Immature natural killer cell (primary cell): ENCODE measurements at regions not wholly inside any gene's neighbourhood (a gene's known extent, or its start where the extent isn't known, plus 50 kb on each side); places are given as distances from the start of the nearest gene placed in this dataset.

Experiments
- DNase-seq, 3 donors: peaks; one replicate each; pipeline ENCODE4 v3.0.0; 2022; ENCODE audit warnings: mixed read lengths in 1 of 3
- H3K27ac Mint-ChIP-seq, 6 donors: one replicate each; pipeline ENCODE4 v1.8.0; 2020; ENCODE audit warnings: mixed read lengths in 6 of 6, mild to moderate bottlenecking in 5 of 6, inconsistent platforms in 4 of 6, moderate library complexity in 3 of 6
- H3K27me3 Mint-ChIP-seq, 3 donors: one replicate each; pipeline ENCODE4 v1.8.0; 2020 to 2021; ENCODE audit warnings: low read depth in 3 of 3, mild to moderate bottlenecking in 3 of 3, mixed read lengths in 3 of 3, moderate library complexity in 3 of 3, inconsistent platforms in 1 of 3
- H3K36me3 Mint-ChIP-seq, 3 donors: one replicate each; pipeline ENCODE4 v1.8.0; 2020; ENCODE audit warnings: mixed read lengths in 3 of 3, inconsistent platforms in 2 of 3, mild to moderate bottlenecking in 2 of 3
- H3K4me1 Mint-ChIP-seq, 2 donors: one replicate each; pipeline ENCODE4 v1.8.0; 2020; ENCODE audit warnings: inconsistent platforms in 2 of 2, mild to moderate bottlenecking in 2 of 2, mixed read lengths in 2 of 2, moderate library complexity in 1 of 2
- H3K4me3 Mint-ChIP-seq, 5 donors: one replicate each; pipeline ENCODE4 v1.8.0; 2020; ENCODE audit warnings: mild to moderate bottlenecking in 5 of 5, mixed read lengths in 5 of 5, inconsistent platforms in 3 of 5, moderate library complexity in 3 of 5
- H3K9me3 Mint-ChIP-seq, 6 donors: one replicate each; pipeline ENCODE4 v1.8.0; 2020; ENCODE audit warnings: mild to moderate bottlenecking in 6 of 6, mixed read lengths in 6 of 6, inconsistent platforms in 4 of 6, moderate library complexity in 3 of 6

- Mint-ChIP-seq H3K9me3 (peaks cover under 1 to 16% (median 6%) of the 10 kb centered on the region in 6 donors), H3K36me3 (no peaks in the 10 kb centered on the region), H3K27ac (no peak overlapping the region), H3K27me3 (peaks cover 0 to 6% (median 3%) of the 10 kb centered on the region in 3 donors), H3K4me3 (no peak overlapping the region), H3K4me1 (no peaks in the 10 kb centered on the region)
- DNase-seq, result no peak
Measured at GRCh38 chr3:145737952-145738351, 423.0 kb downstream of the PLOD2 start.

- DNase-seq, result no peak
- Mint-ChIP-seq H3K27me3 (peaks cover 0 to 5% (median 1%) of the 10 kb centered on the region in 3 donors), H3K36me3 (no peaks in the 10 kb centered on the region), H3K4me1 (no peaks in the 10 kb centered on the region), H3K4me3 (no peak overlapping the region), H3K9me3 (peaks cover 4 to 16% (median 7%) of the 10 kb centered on the region in 6 donors), H3K27ac (no peak overlapping the region)
Measured at GRCh38 chr3:145739926-145740325, 421.1 kb downstream of the PLOD2 start.

- no peak for DNase-seq
- peaks cover 1 to 31% (median 19%) of the 10 kb centered on the region in 6 donors for H3K9me3 Mint-ChIP-seq
- no peak overlapping the region for H3K4me3 Mint-ChIP-seq
- H3K36me3 Mint-ChIP-seq, result no peaks in the 10 kb centered on the region
- no peak overlapping the region for H3K27ac Mint-ChIP-seq
- H3K27me3 Mint-ChIP-seq, result peaks cover 0 to 2% (median 1%) of the 10 kb centered on the region in 3 donors
- H3K4me1 Mint-ChIP-seq, result no peaks in the 10 kb centered on the region
Measured at GRCh38 chr3:145750657-145751056, 410.3 kb downstream of the PLOD2 start.

GRCh38 chr3:145752576-145752975 is 408.4 kb downstream of the PLOD2 start:
- Mint-ChIP-seq H3K36me3 (no peaks in the 10 kb centered on the region), H3K4me3 (no peak overlapping the region), H3K27me3 (no peaks in the 10 kb centered on the region), H3K9me3 (peaks cover 1 to 27% (median 16%) of the 10 kb centered on the region in 6 donors), H3K27ac (no peak overlapping the region), H3K4me1 (no peaks in the 10 kb centered on the region)
- no peak for DNase-seq

- no peaks in the 10 kb centered on the region for H3K4me1 Mint-ChIP-seq
- no peaks in the 10 kb centered on the region for H3K36me3 Mint-ChIP-seq
- peaks cover 0 to 3% (median 0%) of the 10 kb centered on the region in 3 donors for H3K27me3 Mint-ChIP-seq
Measured at GRCh38 chr3:145754605-145755289, 406.2 kb downstream of the PLOD2 start.

GRCh38 chr3:145760036-145760435 is 400.9 kb downstream of the PLOD2 start:
- no peak overlapping the region for H3K4me3 Mint-ChIP-seq
- H3K27ac Mint-ChIP-seq, result no peak overlapping the region
- peaks cover 0 to 13% (median 3%) of the 10 kb centered on the region in 6 donors for H3K9me3 Mint-ChIP-seq
- DNase-seq, result no peak
- no peaks in the 10 kb centered on the region for H3K36me3 Mint-ChIP-seq
- no peaks in the 10 kb centered on the region for H3K4me1 Mint-ChIP-seq
- peaks cover 0 to 3% (median 0%) of the 10 kb centered on the region in 3 donors for H3K27me3 Mint-ChIP-seq

More at GRCh38 chr3:145754605-145755289, 406.2 kb downstream of the PLOD2 start:
- DNase-seq, result no peak
- Mint-ChIP-seq H3K9me3 (peaks cover 0 to 25% (median 10%) of the 10 kb centered on the region in 6 donors), H3K4me3 (no peak overlapping the region), H3K27ac (no peak overlapping the region)

GRCh38 chr3:145767909-145768308 is 393.1 kb downstream of the PLOD2 start:
- H3K4me1 Mint-ChIP-seq, result no peaks in the 10 kb centered on the region

GRCh38 chr3:145776782-145777408 is 384.1 kb downstream of the PLOD2 start:
- Mint-ChIP-seq H3K9me3 (peaks cover 3 to 31% (median 6%) of the 10 kb centered on the region in 6 donors), H3K4me3 (no peak overlapping the region), H3K36me3 (no peaks in the 10 kb centered on the region), H3K4me1 (no peaks in the 10 kb centered on the region), H3K27me3 (peaks cover 0 to 2% (median 0%) of the 10 kb centered on the region in 3 donors), H3K27ac (no peak overlapping the region)
- DNase-seq, result no peak

More at GRCh38 chr3:145767909-145768308, 393.1 kb downstream of the PLOD2 start:
- no peak overlapping the region for H3K27ac Mint-ChIP-seq
- H3K36me3 Mint-ChIP-seq, result no peaks in the 10 kb centered on the region
- no peak overlapping the region for H3K4me3 Mint-ChIP-seq
- H3K9me3 Mint-ChIP-seq, result peaks cover 0 to 36% (median 2%) of the 10 kb centered on the region in 6 donors
- no peak for DNase-seq
- H3K27me3 Mint-ChIP-seq, result no peaks in the 10 kb centered on the region

- H3K9me3 Mint-ChIP-seq, result peaks cover 3 to 26% (median 6%) of the 10 kb centered on the region in 6 donors
- no peak overlapping the region for H3K4me3 Mint-ChIP-seq
- peaks cover 0 to 2% (median 0%) of the 10 kb centered on the region in 3 donors for H3K27me3 Mint-ChIP-seq
- no peak overlapping the region for H3K27ac Mint-ChIP-seq
- DNase-seq, result no peak
- H3K4me1 Mint-ChIP-seq, result no peaks in the 10 kb centered on the region
- no peaks in the 10 kb centered on the region for H3K36me3 Mint-ChIP-seq
Measured at GRCh38 chr3:145780301-145780700, 380.7 kb downstream of the PLOD2 start.

GRCh38 chr3:145785668-145786067 is 375.3 kb downstream of the PLOD2 start:
- no peak overlapping the region for H3K27ac Mint-ChIP-seq
- H3K4me1 Mint-ChIP-seq, result no peaks in the 10 kb centered on the region
- H3K36me3 Mint-ChIP-seq, result peaks cover 0 to 4% (median 0%) of the 10 kb centered on the region in 3 donors
- H3K27me3 Mint-ChIP-seq, result no peaks in the 10 kb centered on the region
- H3K4me3 Mint-ChIP-seq, result no peak overlapping the region
- DNase-seq, result no peak
- H3K9me3 Mint-ChIP-seq, result peaks cover 4 to 41% (median 8%) of the 10 kb centered on the region in 6 donors

GRCh38 chr3:145798007-145798406 is 363.0 kb downstream of the PLOD2 start:
- H3K4me1 Mint-ChIP-seq, result no peaks in the 10 kb centered on the region
- DNase-seq, result no peak
- peaks cover 11 to 53% (median 22%) of the 10 kb centered on the region in 6 donors for H3K9me3 Mint-ChIP-seq
- no peak overlapping the region for H3K4me3 Mint-ChIP-seq
- peaks cover 0 to 3% (median 0%) of the 10 kb centered on the region in 3 donors for H3K36me3 Mint-ChIP-seq
- H3K27me3 Mint-ChIP-seq, result peaks cover 0 to 2% (median 2%) of the 10 kb centered on the region in 3 donors
- no peak overlapping the region for H3K27ac Mint-ChIP-seq

- no peak overlapping the region for H3K4me3 Mint-ChIP-seq
- peaks cover 0 to 3% (median 0%) of the 10 kb centered on the region in 3 donors for H3K36me3 Mint-ChIP-seq
- no peak overlapping the region for H3K27ac Mint-ChIP-seq
- H3K27me3 Mint-ChIP-seq, result peaks cover 0 to 2% (median 0%) of the 10 kb centered on the region in 3 donors
- H3K4me1 Mint-ChIP-seq, result no peaks in the 10 kb centered on the region
- no peak for DNase-seq
- H3K9me3 Mint-ChIP-seq, result peaks cover 8 to 48% (median 17%) of the 10 kb centered on the region in 6 donors
Measured at GRCh38 chr3:145798696-145799537, 362.1 kb downstream of the PLOD2 start.

GRCh38 chr3:145801696-145802095 is 359.3 kb downstream of the PLOD2 start:
- H3K27ac Mint-ChIP-seq, result no peak overlapping the region
- no peaks in the 10 kb centered on the region for H3K27me3 Mint-ChIP-seq
- H3K4me3 Mint-ChIP-seq, result no peak overlapping the region
- no peaks in the 10 kb centered on the region for H3K4me1 Mint-ChIP-seq
- DNase-seq, result no peak
- peaks cover 6 to 25% (median 9%) of the 10 kb centered on the region in 6 donors for H3K9me3 Mint-ChIP-seq
- H3K36me3 Mint-ChIP-seq, result no peaks in the 10 kb centered on the region
